D721Med (cell line): ENCODE measurements at regions not wholly inside any gene's neighbourhood (a gene's known extent, or its start where the extent isn't known, plus 50 kb on each side); places are given as distances from the start of the nearest gene placed in this dataset.

Experiments used
- DNase-seq: peaks from one replicate; pipeline ENCODE4 v3.0.0; 2011; ENCODE audit warnings: low spot score; ENCODE audit not compliant: insufficient read length
- FAIRE-seq: peaks from 2 replicates; lab custom pipeline; 2011; peaks lifted over from hg19 to GRCh38; lab: Jason Lieb, UNC
- CTCF ChIP-seq: IDR thresholded peaks from 2 replicates; pipeline ENCODE4 v1.5.1; 2012; ENCODE audit warnings: mild to moderate bottlenecking, control low read depth; ENCODE audit not compliant: insufficient read depth; ENCODE audit errors: missing control alignments

- DNase-seq: no peak
- TF ChIP-seq CTCF: no peak
- FAIRE-seq: no peak
These were observed 200.1 kb downstream of the KCNJ2 start for GRCh38 chr17:70369391-70369790.

- TF ChIP-seq CTCF: no peak
- FAIRE-seq: no peak
- no peak for DNase-seq
These were observed 201.5 kb downstream of the KCNJ2 start for GRCh38 chr17:70370816-70371215.

DNA sequence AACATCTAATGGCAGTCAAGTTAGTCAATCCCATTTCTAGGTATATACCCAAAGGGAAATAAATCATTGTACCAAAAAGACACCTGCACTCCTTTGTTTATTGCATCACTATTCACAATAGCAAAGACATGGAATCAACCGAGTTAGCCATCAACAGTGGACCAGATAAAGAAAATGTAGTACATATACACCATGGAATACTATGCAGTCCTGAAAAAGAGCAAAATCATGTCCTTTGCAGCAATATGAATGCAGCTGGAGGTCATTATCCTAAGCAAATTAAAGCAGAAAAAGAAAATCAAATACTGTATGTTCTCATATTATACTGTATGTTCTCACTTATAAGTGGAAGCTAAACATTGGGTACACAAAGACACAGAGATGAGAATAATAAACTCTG, 204.0 kb downstream of the KCNJ2 start:
- no peak for TF ChIP-seq CTCF
- FAIRE-seq: no peak

GRCh38 chr17:70374496-70374895, 205.2 kb downstream of the KCNJ2 start:
- DNase-seq (no peak), FAIRE-seq (no peak)
- no peak for TF ChIP-seq CTCF

More for the DNA sequence above, 204.0 kb downstream of the KCNJ2 start:
- no peak for DNase-seq

- DNase-seq (no peak), FAIRE-seq (no peak)
- no peak for TF ChIP-seq CTCF
These were observed 206.1 kb downstream of the KCNJ2 start for GRCh38 chr17:70375406-70375805.

DNA sequence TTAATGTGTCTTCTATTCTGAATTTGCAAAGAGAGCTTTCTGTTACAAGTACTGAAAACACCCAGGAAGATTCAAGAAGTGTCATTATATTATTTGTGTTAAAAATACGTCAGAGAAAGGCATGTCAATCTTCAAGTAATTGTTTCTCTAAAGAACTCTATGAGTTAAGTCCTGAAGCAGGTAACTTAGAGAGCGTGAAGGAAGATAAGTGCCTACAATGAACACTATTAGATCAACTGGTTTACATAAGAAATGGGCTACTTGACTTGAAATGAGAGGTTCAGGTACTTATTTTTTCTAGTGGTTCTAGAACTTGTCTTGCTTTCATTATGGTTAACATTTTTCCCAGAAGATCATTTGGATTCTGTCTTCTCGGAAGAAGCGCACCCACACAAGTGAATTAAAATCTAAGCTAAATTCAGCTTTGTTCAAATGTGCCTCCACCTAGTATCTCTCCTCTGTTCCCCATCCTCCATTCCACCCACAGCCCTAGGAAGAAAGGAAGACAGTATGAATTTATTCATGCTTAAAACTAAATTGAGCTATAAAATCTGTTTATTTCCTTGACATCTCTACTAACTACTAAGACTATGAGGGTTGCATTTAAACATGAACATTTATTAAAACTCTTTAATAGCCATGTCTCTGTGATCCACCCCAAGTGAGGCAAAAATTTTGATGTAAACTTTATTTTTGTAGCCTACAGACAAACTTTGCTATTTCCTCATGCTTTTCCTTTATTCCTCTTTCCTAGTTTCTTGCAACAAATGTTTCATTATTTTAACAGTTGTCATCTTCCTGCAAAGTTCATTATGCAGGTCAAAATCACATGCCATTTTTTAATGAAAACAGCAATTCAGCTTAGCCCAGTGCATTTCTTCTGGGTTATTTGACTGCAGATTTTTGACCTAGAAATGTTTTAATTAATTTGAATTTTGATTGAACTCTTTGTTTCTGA, 206.8 kb downstream of the KCNJ2 start:
- no peak for FAIRE-seq
- no peak for DNase-seq

More for the DNA sequence above, 206.8 kb downstream of the KCNJ2 start:
- no peak for TF ChIP-seq CTCF
